SKM-1 treated with dmso at 0.1 percent for 144 hours (cell line): ENCODE measurements at regions not wholly inside any gene's neighbourhood (a gene's known extent, or its start where the extent isn't known, plus 50 kb on each side); places are given as distances from the start of the nearest gene placed in this dataset.
"Not testable (repeated sequence)": the region's sequence is repeated elsewhere in the genome, so short reads cannot be mapped to it uniquely, and the experiment has no call there.

Experiments
- DNase-seq: peaks from one replicate; lab custom pipeline; 2025; ENCODE audit not compliant: unreplicated experiment; lab: John Stamatoyannopoulos, UW

DNA sequence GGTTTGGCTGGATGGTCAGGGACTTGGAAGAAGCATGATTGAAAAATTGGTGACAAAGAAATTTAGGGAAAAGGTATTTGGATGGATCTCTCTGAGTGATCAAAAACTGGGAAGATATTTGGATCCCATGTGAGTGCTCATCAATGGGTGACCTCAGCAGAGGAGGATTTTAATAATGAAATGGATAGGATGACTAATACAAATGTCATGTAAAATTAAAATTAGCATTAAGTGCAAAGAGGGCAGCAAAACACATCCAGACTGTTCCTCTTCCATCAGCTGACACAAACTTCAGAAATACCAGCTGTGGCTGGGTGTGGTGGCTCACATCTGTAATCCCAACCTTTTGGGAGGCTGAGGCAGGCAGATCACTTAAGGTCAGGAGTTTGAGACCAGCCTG lies 151.7 kb downstream of the THBS2 start:
- DNase-seq = no peak

DNA sequence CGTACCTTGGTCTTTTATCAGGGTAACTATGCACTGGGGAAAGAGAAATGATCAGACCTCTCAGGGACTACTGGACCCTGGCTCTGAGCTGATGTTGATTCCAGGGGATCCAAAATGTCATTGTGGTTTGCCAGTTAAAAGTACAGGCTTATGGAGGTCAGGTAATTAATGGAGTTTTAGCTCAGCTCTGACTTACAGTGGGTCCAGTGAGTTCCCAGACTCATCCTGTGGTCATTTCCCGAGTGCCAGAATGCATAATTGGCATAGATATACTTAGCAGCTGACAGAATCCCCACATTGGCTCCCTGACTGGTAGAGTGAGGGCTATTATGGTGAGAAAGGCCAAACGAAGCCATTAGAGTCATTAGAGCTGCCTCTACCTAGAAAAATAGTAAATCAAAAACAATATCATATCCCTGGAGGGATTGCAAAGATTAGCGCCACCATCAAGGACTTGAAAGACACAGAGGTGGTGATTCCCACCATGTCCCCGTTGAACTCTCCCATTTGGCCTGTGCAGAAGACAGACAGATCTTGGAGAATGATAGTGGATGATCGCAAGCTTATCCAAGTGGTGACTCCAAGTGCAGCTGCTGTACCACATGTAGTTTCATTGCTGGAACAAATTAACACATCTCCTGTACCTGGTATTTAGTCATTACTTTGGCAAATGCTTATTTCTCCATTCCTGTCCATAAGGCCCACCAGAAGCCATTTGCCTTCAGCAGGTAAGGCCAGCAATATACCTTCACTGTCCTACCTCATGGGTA lies 152.4 kb downstream of the THBS2 start:
- no peak for DNase-seq

DNA sequence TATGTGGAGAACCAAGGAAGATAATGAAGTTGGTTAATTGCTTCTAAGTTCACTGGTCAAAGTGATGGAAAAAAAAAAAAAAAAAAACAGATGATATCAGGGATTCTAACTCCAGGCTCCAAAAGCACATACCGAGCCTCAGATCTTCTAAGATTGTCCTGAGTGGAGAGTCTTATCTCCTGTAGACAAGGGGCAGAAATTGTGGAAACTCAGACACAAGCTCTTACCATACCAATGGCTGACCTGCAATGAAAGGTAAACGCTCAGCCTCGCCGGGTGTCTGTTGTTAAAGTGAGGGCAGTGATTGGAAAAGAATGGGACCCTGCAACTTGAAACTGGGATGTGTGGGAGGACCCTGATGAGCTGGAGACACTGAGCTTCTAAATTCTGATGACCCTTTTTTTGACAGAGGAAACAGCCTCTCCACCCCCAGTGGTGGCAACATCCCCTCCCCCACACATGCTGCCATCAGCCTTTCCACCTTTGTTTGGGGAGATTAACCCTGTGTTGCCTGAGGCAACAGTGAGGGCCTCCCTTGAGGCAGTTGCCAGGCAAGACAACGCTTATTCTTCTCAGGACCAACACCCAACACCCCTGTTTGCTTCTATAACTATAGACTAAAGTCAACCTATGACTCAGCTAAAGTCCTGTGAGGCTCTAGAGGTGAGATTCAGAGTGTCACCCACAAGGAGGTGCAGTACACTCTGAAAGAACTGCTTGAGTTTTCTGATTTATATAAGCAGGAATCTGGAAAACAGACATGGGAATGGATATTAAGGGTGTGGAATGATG lies 154.0 kb downstream of the THBS2 start:
- DNase-seq = no peak

GRCh38 chr6:169098651-169099050 lies 155.0 kb downstream of the THBS2 start:
- not testable (repeated sequence) for DNase-seq

DNA sequence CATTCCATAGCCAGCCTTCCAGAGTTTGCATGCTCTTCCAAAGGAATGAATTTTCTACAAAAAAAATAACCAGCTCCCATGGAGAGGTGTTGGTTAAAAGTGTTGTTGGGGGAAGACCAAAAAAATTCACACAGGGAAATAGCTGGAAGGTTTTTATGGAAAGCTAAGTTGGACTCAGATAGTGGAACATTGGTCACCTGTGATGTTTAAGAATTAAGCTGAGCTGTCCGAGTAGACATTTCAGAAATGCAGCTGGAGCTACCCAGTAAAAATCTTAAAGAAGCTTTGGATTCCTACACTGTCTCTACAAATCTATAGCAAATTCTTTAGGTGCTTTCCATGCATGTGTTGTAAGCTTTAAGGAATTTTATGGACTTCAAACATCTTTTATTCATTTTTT lies 155.5 kb downstream of the THBS2 start:
- no peak for DNase-seq

GRCh38 chr6:169097381-169097959 lies 156.2 kb downstream of the THBS2 start:
- DNase-seq = no peak

GRCh38 chr6:169096388-169096787 lies 157.3 kb downstream of the THBS2 start:
- no peak for DNase-seq

GRCh38 chr6:169095153-169095552 lies 158.5 kb downstream of the THBS2 start:
- DNase-seq = no peak

DNA sequence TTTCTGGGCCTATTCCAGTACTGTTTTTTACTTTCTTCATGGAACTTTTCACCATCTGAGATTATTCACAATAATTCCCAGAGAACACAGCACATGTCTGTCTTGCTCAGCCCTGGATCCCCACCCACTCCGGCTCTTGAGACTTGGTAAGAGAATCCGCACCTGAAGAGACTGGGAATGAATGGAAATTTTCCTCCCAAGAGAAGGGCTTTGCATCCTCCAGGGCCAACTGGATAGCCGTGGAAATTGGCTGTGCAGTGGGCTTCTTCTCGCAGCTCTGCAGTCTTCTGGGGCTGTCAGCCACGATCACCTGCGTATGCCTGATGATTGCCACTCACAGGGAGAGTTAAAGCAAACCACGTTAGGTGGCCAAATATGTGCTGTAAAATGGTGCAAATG lies 159.1 kb downstream of the THBS2 start:
- no peak for DNase-seq

DNA sequence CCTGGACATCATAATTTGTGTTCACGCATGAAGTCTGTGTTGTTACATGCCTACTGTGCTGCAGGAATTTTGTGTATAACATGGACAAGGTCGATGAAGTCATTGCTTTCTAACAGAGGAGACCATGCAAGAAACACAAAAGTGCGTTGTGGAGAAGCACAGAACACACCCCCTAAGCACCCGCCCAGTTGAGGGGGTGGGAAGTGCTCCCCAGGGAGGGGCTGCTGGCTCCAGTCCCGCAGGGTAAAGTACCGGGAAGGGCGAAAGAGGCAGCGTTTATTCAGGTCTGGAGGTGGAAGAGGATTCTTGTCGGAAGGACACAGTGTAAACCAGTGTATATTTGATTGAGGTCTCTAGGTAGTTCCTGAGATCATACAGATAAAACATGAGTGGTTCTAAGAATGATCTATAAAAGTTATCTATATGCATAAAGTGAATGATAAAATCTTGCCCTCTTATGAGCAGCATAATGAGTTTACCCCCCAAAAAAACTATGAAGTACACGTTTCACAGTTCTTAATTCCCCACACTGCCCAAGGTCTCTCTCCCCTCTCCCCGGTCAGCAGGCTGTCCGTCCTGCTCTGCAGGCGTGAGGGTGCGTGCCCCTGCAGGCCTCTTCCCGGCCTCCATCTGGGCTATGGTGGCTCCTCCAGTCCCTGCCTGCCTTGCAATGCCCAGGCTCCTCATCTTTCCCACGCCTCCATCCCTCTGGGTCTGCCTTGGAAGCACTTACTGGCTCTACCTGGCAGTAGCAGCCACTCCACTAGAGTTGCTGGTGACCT lies 159.7 kb downstream of the THBS2 start:
- no peak for DNase-seq

DNA sequence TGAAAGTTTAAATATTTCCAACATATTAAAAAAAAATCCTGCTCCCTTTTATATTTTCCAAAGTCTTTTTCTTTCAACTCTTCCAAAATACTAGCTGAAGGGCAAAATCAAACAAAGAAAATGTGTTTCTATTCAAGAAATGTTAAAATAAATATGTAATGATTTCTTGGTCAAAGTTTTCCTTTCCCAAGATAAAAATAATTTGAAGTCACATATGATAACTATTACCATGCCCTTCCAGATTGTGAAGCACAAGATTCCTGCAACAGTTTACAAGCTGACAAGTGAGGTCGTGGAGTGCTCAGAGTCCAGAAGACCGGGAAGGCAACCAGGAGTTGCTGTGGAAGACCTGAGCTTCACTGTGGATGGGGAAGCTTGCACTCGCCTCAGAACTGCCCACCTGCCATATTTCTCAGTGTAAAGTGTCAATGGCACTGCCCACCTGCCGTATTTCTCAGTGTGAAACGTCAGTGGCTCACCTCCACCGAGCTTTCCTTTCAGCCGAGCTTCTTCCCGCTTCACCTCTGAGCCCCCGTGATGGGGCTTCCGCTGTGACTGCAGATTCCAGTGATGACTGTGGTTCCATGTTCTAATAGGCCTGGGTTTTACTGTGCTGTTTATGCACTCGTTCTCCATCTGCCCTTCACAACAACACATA lies 160.5 kb downstream of the THBS2 start:
- no peak for DNase-seq

GRCh38 chr6:169092375-169092774 lies 161.3 kb downstream of the THBS2 start:
- no peak for DNase-seq

- DNase-seq = not testable (repeated sequence)
Measured at GRCh38 chr6:169090514-169091127, 163.0 kb downstream of the THBS2 start.

- DNase-seq = no peak
Measured at GRCh38 chr6:169088762-169089161, 164.9 kb downstream of the THBS2 start.

- DNase-seq = no peak
Measured at GRCh38 chr6:169087443-169088041, 166.1 kb downstream of the THBS2 start.

DNA sequence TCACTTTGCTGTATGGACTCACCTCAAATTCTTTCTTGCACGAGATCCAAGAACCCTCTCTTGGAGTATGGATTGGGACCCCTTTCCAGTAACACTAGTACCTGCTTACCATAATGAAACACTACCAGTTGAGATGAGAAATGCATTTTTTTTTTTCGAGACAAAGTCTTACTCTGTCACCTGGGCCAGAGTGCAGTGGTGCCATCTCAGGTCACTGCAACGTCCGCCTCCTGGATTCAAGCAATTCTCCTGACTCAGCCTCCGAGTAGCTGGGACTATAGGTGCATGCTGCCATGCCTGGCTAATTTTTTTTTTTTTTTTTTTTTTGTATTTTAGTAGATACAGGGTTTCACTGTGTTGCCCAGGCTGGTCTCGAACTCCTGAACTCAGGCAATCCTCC lies 167.0 kb downstream of the THBS2 start:
- not testable (repeated sequence) for DNase-seq

DNA sequence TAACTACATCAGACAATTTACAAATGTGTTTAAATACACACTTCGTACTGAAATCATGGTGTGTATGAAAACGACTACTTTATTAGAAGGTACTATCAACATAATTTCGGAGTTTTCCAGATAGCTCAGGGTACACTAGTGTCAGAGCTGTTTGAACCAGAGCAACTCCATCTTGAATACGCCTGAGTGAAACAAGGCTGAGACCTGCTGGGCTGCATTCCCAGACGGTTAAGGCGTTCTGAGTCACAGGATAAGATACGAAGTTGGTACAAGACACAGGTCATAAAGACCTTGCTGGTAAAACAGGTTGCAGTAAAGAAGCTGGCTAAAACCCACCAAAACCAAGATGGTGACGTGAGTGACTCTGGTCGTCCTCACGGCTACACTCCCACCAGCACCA lies 167.6 kb downstream of the THBS2 start:
- DNase-seq = no peak

- no peak for DNase-seq
Measured at GRCh38 chr6:169085466-169085865, 168.2 kb downstream of the THBS2 start.

GRCh38 chr6:169084557-169084956 lies 169.1 kb downstream of the THBS2 start:
- not testable (repeated sequence) for DNase-seq

GRCh38 chr6:169084067-169084466 lies 169.6 kb downstream of the THBS2 start:
- DNase-seq = no peak
